Fibroblast of mammary gland (primary cell): ENCODE measurements at regions not wholly inside any gene's neighbourhood (a gene's known extent, or its start where the extent isn't known, plus 50 kb on each side); places are given as distances from the start of the nearest gene placed in this dataset.
"Not testable (repeated sequence)": the region's sequence is repeated elsewhere in the genome, so short reads cannot be mapped to it uniquely, and the experiment has no call there.

Experiments used
- DNase-seq: peaks from one replicate; pipeline ENCODE4 v3.0.0-alpha.2; 2010; ENCODE audit warnings: low read depth
- H3K4me3 ChIP-seq: 2 replicates; pipeline ENCODE4 v1.5.1; 2011; ENCODE audit warnings: low read depth, mild to moderate bottlenecking, low read length, moderate library complexity; ENCODE audit not compliant: control insufficient read depth
- CTCF ChIP-seq: conservative IDR thresholded peaks from 2 replicates; pipeline ENCODE4 v1.5.1; 2011; ENCODE audit warnings: low read depth, low read length, inconsistent platforms; ENCODE audit not compliant: control insufficient read depth, insufficient read depth

- not testable (repeated sequence) for H3K4me3 ChIP-seq, DNase-seq
Measured at GRCh38 chr5:177941386-177941785, 54.7 kb downstream of the PROP1 start.

GRCh38 chr5:177939246-177940171 lies 56.5 kb downstream of the PROP1 start:
- not testable (repeated sequence) for DNase-seq
- peak overlapping the region; percentile 17 for H3K4me3 ChIP-seq

GRCh38 chr5:177938767-177939166 lies 57.3 kb downstream of the PROP1 start:
- DNase-seq, H3K4me3 ChIP-seq: not testable (repeated sequence)

GRCh38 chr5:177934233-177934632 lies 61.8 kb downstream of the PROP1 start:
- DNase-seq, result peak; percentile 14
- peak; percentile 22 for TF ChIP-seq CTCF
- not testable (repeated sequence) for H3K4me3 ChIP-seq

- not testable (repeated sequence) for DNase-seq, H3K4me3 ChIP-seq
Measured at GRCh38 chr5:177930269-177931022, 65.6 kb downstream of the PROP1 start.

GRCh38 chr5:177929618-177930017 lies 66.4 kb downstream of the PROP1 start:
- DNase-seq, H3K4me3 ChIP-seq: not testable (repeated sequence)

- not testable (repeated sequence) for H3K4me3 ChIP-seq, DNase-seq
Measured at GRCh38 chr5:177927500-177927899, 68.5 kb downstream of the PROP1 start.

GRCh38 chr5:177924577-177924976 lies 71.5 kb downstream of the PROP1 start:
- not testable (repeated sequence) for DNase-seq, H3K4me3 ChIP-seq

GRCh38 chr5:177923837-177924236 lies 72.2 kb downstream of the PROP1 start:
- not testable (repeated sequence) for H3K4me3 ChIP-seq, DNase-seq

- DNase-seq, H3K4me3 ChIP-seq: not testable (repeated sequence)
Measured at GRCh38 chr5:177923189-177923588, 72.9 kb downstream of the PROP1 start.

- DNase-seq, H3K4me3 ChIP-seq: not testable (repeated sequence)
Measured at GRCh38 chr5:177909261-177909660, 86.8 kb downstream of the PROP1 start.

GRCh38 chr5:177902806-177903205 lies 93.2 kb downstream of the PROP1 start:
- DNase-seq, H3K4me3 ChIP-seq: not testable (repeated sequence)

GRCh38 chr5:177900066-177900465 lies 96.0 kb downstream of the PROP1 start:
- H3K4me3 ChIP-seq, DNase-seq: not testable (repeated sequence)

- not testable (repeated sequence) for DNase-seq, H3K4me3 ChIP-seq
Measured at GRCh38 chr5:177894681-177895453, 101.2 kb downstream of the PROP1 start.

- not testable (repeated sequence) for DNase-seq, H3K4me3 ChIP-seq
Measured at GRCh38 chr5:177892357-177892665, 103.7 kb downstream of the PROP1 start.

- not testable (repeated sequence) for DNase-seq, H3K4me3 ChIP-seq
Measured at GRCh38 chr5:177891547-177892356, 104.3 kb downstream of the PROP1 start.
